HG02870 (cell line): ENCODE measurements at regions not wholly inside any gene's neighbourhood (a gene's known extent, or its start where the extent isn't known, plus 50 kb on each side); places are given as distances from the start of the nearest gene placed in this dataset.

Source experiments
- ATAC-seq: cut with Tn5 transposase; IDR thresholded peaks from one replicate; pipeline ENCODE4 v1.9.1; 2021; ENCODE audit warnings: mild to moderate bottlenecking, moderate library complexity; ENCODE audit not compliant: unreplicated experiment

GRCh38 chr6:91611190-91611589, 1024.3 kb upstream of the MAP3K7 start:
- no peak for ATAC-seq

DNA sequence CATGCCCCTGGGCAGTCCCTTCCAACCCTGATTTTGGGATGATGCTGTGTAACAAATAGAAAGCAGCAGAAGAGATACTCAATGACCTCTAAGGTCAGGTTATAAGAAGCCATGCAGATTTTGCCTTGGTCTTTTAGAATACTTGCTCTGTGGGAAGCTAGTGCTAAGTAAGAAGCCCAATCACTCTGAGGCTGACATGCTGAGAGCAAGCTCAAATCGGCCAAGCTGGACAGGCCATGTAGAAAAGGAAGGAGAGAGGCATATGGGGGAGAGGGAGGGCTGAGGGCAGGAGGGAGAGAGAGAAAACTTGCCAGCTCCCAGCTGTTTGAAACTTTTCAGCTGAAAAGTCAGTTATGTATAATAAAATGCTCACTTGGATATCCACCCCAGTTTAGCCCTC, 1021.6 kb upstream of the MAP3K7 start:
- no peak for ATAC-seq

DNA sequence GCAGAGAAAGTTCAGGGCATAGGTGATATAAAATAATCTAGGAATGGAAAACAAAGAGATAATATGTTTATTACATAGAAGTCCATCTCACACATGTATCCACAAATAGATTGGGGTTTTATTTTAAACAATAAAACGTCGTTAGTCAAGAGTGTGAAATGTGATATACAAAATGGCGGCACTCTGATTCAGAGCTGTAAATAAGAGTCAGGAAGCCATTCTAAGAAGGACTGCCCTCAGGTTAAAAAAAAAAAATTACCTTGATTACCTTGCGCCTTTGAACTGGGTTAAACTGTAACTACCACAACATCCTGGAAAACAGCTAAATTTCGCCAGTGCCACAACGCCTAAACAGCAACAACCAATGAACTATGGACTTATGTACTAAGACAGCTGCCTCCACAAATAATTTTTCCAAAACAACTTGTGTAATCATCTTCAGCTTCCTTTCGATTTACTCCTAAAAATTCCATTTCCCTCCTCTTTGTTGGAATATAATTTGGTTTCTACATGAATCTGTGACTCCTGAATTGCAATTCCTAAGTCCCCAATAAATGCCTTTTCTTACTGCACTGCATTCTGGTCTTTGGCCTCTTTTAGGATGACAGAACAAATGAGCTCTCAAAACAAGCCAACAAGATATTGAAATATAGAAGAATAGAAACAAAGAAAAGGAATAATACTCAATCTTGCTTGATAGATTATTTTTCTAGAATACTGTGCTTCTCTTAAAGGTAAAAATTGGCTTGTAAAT, 1019.5 kb upstream of the MAP3K7 start:
- ATAC-seq, result no peak

DNA sequence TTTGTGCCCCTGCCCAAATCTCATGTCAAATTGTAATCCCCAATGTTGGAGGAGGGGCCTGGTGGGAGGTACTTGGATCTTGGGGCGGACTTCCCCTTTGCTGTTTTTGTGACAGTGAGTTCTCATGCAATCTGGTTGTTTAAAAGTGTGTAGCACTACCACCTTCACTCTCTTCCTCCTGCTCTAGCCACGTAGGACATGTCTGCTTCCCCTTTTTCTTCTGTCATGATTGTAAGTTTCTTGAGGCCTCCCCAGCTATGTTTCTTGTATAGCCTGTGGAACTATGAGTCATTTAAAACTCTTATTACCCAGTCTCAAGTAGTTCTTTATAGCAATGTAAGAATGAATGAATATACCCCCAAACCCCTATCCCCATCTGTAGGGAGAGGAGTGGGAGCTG, 1013.7 kb upstream of the MAP3K7 start:
- ATAC-seq, result no peak

DNA sequence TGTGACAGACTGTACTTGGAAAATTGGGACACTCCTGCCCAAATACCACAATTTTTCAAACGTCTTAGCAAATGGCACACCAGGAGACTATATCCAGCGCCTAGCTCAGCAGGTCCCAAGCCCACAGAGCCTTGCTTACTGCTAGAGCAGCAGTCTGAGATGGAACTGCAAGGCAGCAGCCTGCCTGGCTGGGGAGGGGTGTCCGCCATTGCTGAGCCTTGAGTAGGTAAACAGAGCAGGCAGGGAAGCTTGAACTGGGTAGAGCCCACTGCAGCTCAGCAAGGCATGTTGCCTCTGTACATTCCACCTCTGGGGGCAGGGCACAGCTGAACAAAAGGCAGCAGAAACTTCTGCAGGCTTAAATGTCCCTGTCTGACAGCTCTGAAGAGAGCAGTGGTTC, 1003.3 kb upstream of the MAP3K7 start:
- no peak for ATAC-seq

DNA sequence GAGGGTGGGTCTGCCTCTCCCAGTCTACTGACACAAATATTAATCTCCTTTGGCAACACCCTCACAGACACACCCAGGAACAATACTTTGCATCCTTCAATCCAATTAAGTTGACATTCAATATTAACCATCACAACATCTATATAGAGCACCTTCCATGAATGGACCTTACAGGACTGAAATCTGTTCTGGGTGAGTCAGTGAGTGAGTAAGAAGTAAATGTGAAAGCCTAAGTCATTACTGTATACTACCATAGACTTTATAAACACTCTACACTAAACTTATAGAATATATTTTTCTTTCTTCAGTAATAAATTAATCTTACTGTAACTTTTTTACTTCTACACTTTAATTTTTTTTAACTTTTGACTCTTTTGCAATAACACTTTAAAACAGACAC, 993.8 kb upstream of the MAP3K7 start:
- no peak for ATAC-seq

- ATAC-seq, result no peak
These were observed 988.2 kb upstream of the MAP3K7 start for GRCh38 chr6:91575032-91575431.

DNA sequence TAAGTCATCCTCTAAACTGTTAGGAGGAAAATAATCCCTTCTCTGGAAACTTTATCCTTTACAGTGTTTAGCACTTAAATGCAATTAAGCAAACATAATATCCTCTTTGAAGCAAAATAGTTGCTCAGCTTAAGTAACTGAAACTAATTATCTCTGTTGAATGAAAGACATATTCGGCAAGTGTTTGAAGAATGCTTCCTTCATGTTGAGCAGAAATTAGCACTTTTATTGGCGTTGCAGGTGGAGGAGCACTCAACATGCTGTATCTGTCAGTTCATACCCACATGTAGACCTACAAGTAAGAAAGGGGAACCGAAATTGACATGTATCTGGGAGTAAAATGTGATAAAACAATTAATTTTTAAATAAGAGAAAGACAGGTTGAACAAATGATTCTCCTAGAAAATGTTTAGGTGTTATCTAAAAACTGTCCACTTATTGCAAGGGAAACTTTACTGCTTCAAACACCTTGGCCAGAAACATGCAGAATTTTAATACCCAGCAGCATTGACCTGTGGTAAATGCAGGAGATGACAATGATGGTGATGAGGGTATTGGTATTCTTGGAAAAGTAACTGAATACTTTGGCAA, 987.0 kb upstream of the MAP3K7 start:
- ATAC-seq, result no peak

GRCh38 chr6:91572878-91573277, 986.0 kb upstream of the MAP3K7 start:
- no peak for ATAC-seq

DNA sequence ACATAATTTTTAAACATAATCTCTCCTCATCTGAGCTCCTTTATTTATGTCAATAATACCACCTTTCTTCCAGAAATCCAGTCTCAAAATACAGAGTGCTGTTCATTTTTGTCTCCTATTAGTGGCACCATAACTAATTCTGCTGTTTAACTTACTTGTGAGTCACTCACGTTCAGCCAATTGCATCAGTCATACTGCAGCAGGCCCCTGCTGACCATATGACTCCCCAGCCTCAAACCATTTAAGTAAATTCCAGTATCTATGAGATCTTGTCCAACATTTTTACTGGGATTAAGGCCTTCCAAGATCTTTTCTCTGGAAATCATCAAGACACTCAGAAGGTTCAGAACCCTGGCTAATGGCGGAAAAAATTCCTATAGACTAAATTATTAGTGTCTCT, 982.2 kb upstream of the MAP3K7 start:
- ATAC-seq, result no peak

DNA sequence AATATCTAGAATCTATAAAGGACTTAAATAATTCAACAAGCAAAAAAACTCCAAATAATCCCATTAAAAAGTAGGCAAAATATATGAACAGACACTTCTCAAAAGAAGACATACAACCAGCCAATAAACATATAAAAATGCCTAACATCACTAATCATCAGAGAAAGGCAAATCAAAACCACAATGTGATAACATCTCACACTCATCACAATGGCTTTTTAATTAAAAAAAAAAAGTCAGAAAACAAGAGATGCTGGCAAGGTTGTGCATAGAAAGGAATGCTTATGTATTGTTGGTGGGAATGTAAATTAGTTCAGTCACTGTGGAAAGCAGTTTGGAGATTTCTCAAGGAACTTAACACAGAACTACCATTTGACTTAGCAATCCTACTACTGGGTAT, 979.6 kb upstream of the MAP3K7 start:
- ATAC-seq, result no peak

- ATAC-seq, result no peak
These were observed 978.3 kb upstream of the MAP3K7 start for GRCh38 chr6:91565207-91565606.

GRCh38 chr6:91562955-91563354, 976.1 kb upstream of the MAP3K7 start:
- no peak for ATAC-seq

GRCh38 chr6:91560409-91560808, 973.5 kb upstream of the MAP3K7 start:
- ATAC-seq, result no peak

DNA sequence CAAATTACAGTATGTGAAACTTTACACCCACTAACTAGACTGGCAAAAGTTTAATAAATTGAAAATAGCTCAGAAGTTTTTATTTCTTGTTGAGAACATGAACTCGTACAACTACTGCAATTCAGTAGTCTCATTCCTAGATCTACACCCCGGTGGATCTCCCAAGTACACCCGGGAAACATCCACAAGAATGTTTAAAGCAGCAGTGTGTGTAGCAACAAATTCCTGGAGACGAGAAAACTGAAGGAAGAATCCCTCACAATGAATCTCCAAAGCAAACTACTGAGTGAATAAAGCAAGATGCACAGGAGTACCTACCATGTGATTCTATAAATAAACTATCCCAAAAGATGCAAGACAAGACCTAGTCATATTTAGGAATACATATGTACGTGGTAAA, 954.0 kb upstream of the MAP3K7 start:
- ATAC-seq, result no peak

DNA sequence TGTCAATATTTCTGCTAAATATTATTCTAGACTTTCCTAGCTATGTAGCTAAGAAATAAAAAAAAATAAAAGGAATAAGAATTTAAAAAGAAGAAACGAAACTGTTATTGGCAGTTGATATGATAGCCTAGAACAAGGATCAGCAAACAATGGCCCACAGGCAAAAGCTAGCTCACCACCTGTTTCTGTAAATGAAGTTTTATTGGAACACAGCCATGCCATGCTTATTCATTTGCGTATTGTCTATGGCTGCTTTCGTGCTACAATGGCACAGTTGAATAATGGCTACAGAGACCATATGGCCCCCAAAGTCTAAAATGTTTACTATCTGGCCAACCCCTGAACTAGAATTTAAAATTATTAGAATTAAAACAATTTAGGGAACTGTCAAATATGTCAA, 952.6 kb upstream of the MAP3K7 start:
- no peak for ATAC-seq

GRCh38 chr6:91538622-91539021, 951.8 kb upstream of the MAP3K7 start:
- ATAC-seq, result no peak

DNA sequence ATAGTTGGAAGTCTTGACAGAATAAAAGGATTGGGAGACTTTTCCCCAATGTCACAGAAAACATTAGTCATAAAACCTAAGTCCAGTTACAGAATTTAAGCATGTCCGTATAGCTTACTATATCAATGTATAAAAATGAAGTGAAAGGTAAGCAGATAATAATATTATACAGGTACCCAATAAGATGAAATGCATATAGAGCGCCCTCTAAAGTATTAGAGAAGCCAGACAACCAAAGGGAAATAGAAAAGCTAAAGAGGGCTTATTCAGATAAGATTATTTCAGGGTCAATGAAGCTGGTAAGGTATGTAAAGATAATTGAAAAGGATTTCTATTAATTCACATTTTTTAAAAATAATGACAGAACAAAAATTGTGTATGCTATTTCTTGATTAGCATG, 947.7 kb upstream of the MAP3K7 start:
- ATAC-seq, result no peak

- ATAC-seq, result no peak
These were observed 936.6 kb upstream of the MAP3K7 start for GRCh38 chr6:91523511-91523910.

DNA sequence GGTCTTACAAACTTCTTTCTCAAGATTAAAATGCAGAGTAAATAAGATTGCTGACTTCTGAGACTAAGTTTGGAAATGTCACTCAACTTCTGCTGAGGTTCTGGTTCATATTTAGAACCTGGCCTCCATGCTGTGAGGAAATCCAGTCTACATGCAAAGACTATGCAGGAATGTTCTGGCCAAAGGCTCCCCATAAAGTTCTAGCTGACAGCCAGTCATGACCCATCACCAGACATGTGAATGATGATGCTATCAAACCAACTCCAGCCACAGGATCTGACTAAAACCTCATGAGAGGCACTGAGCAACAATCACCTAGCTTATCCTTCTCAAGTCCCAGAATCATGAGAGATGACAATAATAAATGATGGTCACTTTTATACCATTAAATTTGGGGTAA, 935.1 kb upstream of the MAP3K7 start:
- ATAC-seq, result no peak

- no peak for ATAC-seq
These were observed 922.8 kb upstream of the MAP3K7 start for GRCh38 chr6:91509711-91510110.

- no peak for ATAC-seq
These were observed 922.2 kb upstream of the MAP3K7 start for GRCh38 chr6:91509039-91509438.

DNA sequence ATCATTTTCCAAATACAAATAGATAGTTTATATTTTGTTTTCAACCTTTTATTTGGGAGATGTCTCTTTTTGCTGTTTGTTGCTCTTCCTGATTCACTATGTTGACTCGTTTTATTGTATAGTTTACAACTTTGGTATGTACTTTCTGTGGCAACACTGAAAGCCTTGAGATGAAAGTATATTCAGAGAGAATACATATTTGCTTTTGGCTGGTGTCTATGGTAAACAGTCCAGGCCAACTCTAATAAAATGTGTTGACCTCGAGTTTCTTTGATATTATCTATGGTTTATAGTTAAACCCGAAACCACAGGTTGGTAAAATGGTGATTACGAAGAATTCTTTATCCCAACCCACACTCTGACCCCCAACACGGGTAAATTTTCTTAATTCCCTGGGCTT, 919.6 kb upstream of the MAP3K7 start:
- ATAC-seq, result no peak
